ENCODE measurements at regions not wholly inside any gene's neighbourhood (a gene's known extent, or its start where the extent isn't known, plus 50 kb on each side); places are given as distances from the start of the nearest gene placed in this dataset.
"Not testable (repeated sequence)": the region's sequence is repeated elsewhere in the genome, so short reads cannot be mapped to it uniquely, and the experiment has no call there.

GRCh38 chr15:46961795-46962194, 755.5 kb upstream of the SEMA6D start:
- no peak for DNase-seq

GRCh38 chr15:46988055-46988454, 729.2 kb upstream of the SEMA6D start:
- not testable (repeated sequence) for DNase-seq

GRCh38 chr15:46996359-46996758, 720.9 kb upstream of the SEMA6D start:
- DNase-seq = no peak

DNA sequence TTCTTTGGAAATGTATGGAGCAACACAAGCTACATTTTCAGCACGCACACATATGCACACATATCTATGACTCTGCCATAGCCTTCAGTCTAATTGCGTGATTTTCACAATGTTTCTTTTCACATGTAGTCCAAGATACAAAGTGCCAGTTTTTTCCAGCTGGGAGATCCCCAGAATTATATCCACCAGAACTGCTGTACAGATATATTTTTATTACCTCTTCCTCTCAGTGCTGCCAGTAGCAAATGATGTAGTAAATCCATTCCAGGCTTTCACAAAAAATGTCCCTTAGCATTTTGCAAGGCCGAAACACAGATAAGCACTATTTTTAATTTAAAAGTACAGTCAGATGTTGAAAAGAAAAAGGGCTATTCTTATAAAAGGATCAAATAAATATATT, 719.8 kb upstream of the SEMA6D start:
- DNase-seq = no peak

GRCh38 chr15:47003568-47003967, 713.7 kb upstream of the SEMA6D start:
- no peak for DNase-seq

- DNase-seq = no peak
Observed at GRCh38 chr15:47013446-47013845, 703.9 kb upstream of the SEMA6D start.

GRCh38 chr15:47027322-47027946, 689.9 kb upstream of the SEMA6D start:
- no peak for DNase-seq

DNA sequence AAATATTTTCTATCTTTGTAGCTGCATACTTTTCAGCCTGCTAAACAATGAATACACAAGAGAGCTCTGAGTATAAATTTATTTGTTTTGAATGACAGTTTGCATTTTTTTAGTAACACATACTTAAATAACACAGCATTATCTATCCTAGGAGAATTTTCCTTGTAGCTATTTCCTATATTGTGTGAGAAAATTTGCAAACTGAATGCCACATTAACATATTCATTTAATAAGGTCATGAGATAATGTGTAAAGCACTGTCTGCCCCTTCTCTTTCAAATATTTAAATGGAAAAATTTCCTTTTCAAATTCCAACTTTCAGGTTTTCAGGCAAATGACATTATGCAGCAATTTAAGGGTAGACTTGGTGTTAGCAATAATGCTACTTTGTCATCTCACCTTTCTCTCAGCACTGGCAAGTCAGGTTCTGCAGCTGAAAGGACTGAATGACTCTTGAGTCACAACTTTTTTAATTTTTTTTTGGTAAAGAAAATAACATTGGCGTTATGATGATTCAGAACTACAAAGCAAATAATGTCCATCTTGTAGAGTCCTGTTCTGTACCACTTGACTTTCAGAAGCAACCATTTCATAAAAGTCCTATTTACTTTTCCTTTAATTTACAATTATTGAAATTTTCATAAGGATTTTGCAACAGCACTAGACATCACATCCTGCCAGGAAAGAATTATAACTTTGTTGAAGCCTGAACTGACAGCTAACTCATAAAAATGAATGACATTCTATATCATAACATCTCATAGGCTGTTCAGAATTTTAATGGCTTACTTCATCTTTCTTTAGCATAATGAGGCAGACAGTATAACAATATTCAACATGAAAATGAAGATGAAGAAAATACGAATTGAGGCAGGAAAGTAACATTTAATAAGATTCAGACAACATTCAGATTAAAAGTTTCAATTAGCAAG, 681.6 kb upstream of the SEMA6D start:
- DNase-seq = no peak

GRCh38 chr15:47037003-47037402, 680.3 kb upstream of the SEMA6D start:
- DNase-seq = no peak

DNA sequence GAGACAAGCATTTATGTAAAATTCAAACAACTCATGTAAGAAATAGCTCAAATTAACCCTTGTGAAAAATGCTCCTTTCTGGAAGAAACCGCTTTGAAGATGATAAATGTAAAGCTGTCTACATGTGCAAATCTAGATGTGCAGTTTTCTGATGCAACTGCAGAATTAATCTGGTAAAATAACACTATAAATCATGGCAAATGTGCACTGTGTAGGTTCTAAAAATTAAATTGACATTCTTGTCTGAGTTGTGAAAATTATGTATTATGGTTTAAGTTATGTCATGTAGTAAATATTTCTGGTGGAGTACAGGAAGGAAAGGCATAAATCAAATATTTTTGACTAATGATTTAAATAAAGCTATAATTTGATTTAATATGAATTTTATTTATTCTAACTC, 678.1 kb upstream of the SEMA6D start:
- DNase-seq = no peak

DNA sequence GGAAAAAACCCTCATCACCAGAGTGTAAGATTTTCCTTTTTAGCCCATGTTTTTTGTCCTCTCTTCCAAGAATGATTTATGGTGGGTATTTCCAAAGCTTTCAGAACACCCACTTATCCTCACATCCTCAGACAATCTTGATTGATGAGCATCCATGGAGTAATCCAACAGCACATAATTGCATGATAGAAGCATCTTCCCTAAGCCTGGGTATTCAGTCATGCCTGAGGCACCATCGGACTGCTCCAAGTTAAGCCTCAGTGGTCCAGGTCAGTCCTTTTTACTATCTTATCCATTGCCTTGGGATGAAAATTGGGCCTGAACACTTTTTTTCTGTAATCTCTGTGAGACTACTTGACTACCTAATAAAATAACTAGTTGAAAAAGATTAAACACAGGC, 676.0 kb upstream of the SEMA6D start:
- DNase-seq = no peak

GRCh38 chr15:47047981-47048380, 669.3 kb upstream of the SEMA6D start:
- not testable (repeated sequence) for DNase-seq

DNA sequence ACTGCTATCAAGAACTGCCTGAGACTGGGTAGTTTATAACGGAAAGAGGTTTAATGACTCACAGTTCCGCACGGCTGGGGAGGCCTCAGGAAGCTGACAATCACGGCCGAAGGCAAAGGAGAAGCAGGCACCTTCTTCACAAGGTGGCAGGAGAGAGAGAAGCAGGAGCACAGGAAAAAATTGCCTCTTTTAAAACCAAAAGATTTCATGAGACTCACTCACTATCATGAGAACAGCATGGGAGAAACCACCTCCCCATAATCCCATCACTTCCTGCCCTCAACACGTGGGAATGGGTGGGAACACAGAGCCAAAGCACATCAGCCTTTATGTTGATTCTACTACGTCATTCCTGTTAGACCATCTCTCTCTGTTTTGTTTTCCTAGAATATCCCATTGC, 650.9 kb upstream of the SEMA6D start:
- DNase-seq = no peak

- not testable (repeated sequence) for DNase-seq
Observed at GRCh38 chr15:47077846-47078245, 639.5 kb upstream of the SEMA6D start.

DNA sequence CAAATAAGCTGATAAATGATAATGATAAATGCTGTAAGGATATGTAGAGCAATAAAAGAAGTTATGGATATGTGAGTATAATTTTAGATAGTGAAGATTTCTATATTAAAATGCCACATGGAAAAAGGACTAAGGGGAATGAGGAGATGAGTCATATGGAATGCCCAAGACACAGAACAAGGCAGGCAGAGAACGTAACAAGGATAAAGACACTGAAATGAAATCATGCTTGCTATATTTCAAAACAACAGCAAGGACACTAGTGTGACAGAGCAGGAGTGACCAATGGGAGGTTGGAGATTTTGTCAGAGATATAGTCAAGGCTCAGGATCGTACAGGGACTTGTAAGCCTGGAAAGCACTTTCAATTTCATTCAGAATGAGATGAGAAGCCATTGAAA, 621.5 kb upstream of the SEMA6D start:
- no peak for DNase-seq

DNA sequence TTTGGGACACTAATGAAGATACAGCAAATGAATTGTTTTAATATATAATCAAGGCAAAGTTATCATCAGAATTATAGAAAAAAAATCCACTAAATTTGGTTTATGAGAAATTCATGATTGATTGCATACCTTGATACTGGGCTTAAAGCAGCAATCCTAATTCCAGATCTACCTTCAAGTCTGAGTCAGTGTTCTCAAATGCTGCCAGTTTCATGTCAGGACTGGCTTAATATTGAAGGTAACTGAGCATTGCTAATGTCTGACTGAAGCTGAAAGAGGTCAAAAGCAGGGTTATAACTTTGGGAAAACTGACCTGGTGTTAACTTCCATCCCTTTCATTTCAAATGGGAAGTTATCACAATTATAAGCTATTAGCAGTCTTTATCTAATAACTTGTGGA, 618.8 kb upstream of the SEMA6D start:
- not testable (repeated sequence) for DNase-seq

DNA sequence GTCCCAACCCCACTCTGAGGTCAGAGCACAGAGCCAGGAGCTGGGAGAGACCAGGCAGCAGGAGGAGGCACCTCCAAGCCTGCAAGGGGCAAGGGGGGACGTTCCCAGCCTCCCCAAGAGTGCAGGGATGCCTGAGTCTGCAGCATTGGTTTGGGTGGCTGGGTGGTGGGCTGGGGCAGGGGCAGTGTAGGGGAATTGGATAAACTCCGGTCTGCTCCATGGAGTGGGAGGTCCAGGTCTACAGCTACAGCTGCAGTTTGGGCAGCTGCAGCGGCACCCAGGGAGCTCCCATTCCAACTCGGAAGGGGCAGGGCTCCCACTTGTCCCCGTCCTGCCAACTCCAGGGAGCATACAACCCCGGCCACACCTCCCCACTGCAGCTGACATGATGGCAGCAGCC, 617.5 kb upstream of the SEMA6D start:
- DNase-seq = not testable (repeated sequence)

DNA sequence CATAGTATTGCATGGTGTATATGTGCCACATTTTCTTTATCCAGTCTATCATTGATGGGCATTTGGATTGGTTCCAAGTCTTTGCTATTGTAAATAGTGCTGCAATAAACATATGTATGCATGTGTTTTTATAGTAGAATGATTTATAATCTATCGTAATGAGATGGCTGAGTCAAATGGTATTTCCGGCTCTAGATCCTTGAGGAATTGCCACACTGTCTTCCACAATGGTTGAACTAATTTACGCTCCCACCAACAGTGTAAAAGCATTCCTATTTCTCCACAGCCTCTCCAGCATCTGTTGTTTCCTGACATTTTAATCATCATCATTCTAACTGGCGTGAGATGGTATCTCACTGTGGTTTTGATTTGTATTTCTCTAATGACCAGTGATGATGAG, 608.5 kb upstream of the SEMA6D start:
- not testable (repeated sequence) for DNase-seq

GRCh38 chr15:47116698-47117097, 600.6 kb upstream of the SEMA6D start:
- no peak for DNase-seq

- DNase-seq = no peak
Observed at GRCh38 chr15:47119349-47119748, 598.0 kb upstream of the SEMA6D start.

- DNase-seq = no peak
Observed at GRCh38 chr15:47124430-47125102, 592.7 kb upstream of the SEMA6D start.

DNA sequence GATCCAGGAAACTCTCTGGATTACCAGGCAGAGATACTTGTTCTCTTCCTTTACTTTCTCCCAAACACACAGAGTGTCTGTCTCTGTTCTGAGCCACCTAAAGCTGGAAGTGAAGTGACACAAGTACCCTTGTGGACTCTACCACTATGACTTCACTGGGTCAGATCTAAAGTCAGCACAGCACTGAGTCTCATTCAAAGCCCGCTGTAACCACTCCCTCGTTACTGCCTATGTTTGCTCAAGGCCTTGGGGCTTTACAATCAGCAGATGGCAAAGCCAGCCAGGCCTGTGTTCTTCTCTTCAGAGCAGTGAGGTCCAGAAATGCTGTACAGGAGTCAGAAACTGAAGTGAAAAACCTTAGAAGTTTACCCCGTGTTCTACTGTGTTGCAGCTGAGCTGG, 588.3 kb upstream of the SEMA6D start:
- DNase-seq = no peak

- not testable (repeated sequence) for DNase-seq
Observed at GRCh38 chr15:47131450-47131849, 585.9 kb upstream of the SEMA6D start.

Data from right kidney (tissue), 1 donor.